ENCODE measurements at regions not wholly inside any gene's neighbourhood (a gene's known extent, or its start where the extent isn't known, plus 50 kb on each side); places are given as distances from the start of the nearest gene placed in this dataset.

GRCh38 chr2:234631646-234632514 lies 135.0 kb upstream of the ARL4C start:
- DNase-seq: no peak

- DNase-seq: no peak
Observed at GRCh38 chr2:234630801-234631261, 133.9 kb upstream of the ARL4C start.

- DNase-seq: no peak
Observed at GRCh38 chr2:234629596-234629995, 132.7 kb upstream of the ARL4C start.

GRCh38 chr2:234628953-234629352 lies 132.1 kb upstream of the ARL4C start:
- DNase-seq: no peak

GRCh38 chr2:234627308-234627707 lies 130.4 kb upstream of the ARL4C start:
- no peak for DNase-seq

GRCh38 chr2:234626566-234627130 lies 129.8 kb upstream of the ARL4C start:
- no peak for DNase-seq

GRCh38 chr2:234625626-234626250 lies 128.9 kb upstream of the ARL4C start:
- DNase-seq: no peak

GRCh38 chr2:234623521-234623991 lies 126.7 kb upstream of the ARL4C start:
- no peak for DNase-seq

- no peak for DNase-seq
Observed at GRCh38 chr2:234621120-234621519, 124.2 kb upstream of the ARL4C start.

- no peak for DNase-seq
Observed at GRCh38 chr2:234620018-234620417, 123.1 kb upstream of the ARL4C start.

- no peak for DNase-seq
Observed at GRCh38 chr2:234615643-234616356, 118.9 kb upstream of the ARL4C start.

- DNase-seq: no peak
Observed at GRCh38 chr2:234611209-234611608, 114.3 kb upstream of the ARL4C start.

- no peak for DNase-seq
Observed at GRCh38 chr2:234608946-234609345, 112.1 kb upstream of the ARL4C start.

GRCh38 chr2:234607691-234608090 lies 110.8 kb upstream of the ARL4C start:
- DNase-seq: no peak

GRCh38 chr2:234606896-234607295 lies 110.0 kb upstream of the ARL4C start:
- no peak for DNase-seq

- DNase-seq: no peak
Observed at GRCh38 chr2:234603619-234604018, 106.7 kb upstream of the ARL4C start.

- DNase-seq: no peak
Observed at GRCh38 chr2:234601213-234601612, 104.3 kb upstream of the ARL4C start.

GRCh38 chr2:234597576-234597861 lies 100.6 kb upstream of the ARL4C start:
- no peak for DNase-seq

GRCh38 chr2:234596696-234597575 lies 100.1 kb upstream of the ARL4C start:
- DNase-seq: no peak

- no peak for DNase-seq
Observed at GRCh38 chr2:234595829-234596228, 98.9 kb upstream of the ARL4C start.

GRCh38 chr2:234594715-234595114 lies 97.8 kb upstream of the ARL4C start:
- DNase-seq: no peak

- DNase-seq: no peak
Observed at GRCh38 chr2:234593636-234594035, 96.8 kb upstream of the ARL4C start.
